ENCODE measurements at regions not wholly inside any gene's neighbourhood (a gene's known extent, or its start where the extent isn't known, plus 50 kb on each side); places are given as distances from the start of the nearest gene placed in this dataset.

- DNase-seq, result no peak
Measured at GRCh38 chr6:165229216-165229615, 80.2 kb downstream of the C6orf118 start.

GRCh38 chr6:165227644-165228329 is 81.6 kb downstream of the C6orf118 start:
- no peak for DNase-seq

GRCh38 chr6:165223736-165224135 is 85.7 kb downstream of the C6orf118 start:
- DNase-seq, result no peak

GRCh38 chr6:165223101-165223500 is 86.3 kb downstream of the C6orf118 start:
- no peak for DNase-seq

GRCh38 chr6:165222315-165223025 is 86.9 kb downstream of the C6orf118 start:
- DNase-seq, result no peak

GRCh38 chr6:165220045-165220444 is 89.4 kb downstream of the C6orf118 start:
- no peak for DNase-seq

GRCh38 chr6:165219629-165220028 is 89.8 kb downstream of the C6orf118 start:
- DNase-seq, result no peak

GRCh38 chr6:165218829-165219228 is 90.6 kb downstream of the C6orf118 start:
- no peak for DNase-seq

GRCh38 chr6:165206798-165207197 is 102.6 kb downstream of the C6orf118 start:
- no peak for DNase-seq

- no peak for DNase-seq
Measured at GRCh38 chr6:165205632-165206031, 103.8 kb downstream of the C6orf118 start.

GRCh38 chr6:165204807-165205545 is 104.4 kb downstream of the C6orf118 start:
- no peak for DNase-seq

GRCh38 chr6:165200178-165200577 is 109.2 kb downstream of the C6orf118 start:
- DNase-seq, result no peak

- DNase-seq, result no peak
Measured at GRCh38 chr6:165191461-165191860, 117.9 kb downstream of the C6orf118 start.

GRCh38 chr6:165186441-165187205 is 122.8 kb downstream of the C6orf118 start:
- no peak for DNase-seq

GRCh38 chr6:165186041-165186440 is 123.4 kb downstream of the C6orf118 start:
- no peak for DNase-seq

- DNase-seq, result no peak
Measured at GRCh38 chr6:165184192-165184979, 125.0 kb downstream of the C6orf118 start.

GRCh38 chr6:165183496-165184140 is 125.8 kb downstream of the C6orf118 start:
- DNase-seq, result no peak

GRCh38 chr6:165183071-165183470 is 126.3 kb downstream of the C6orf118 start:
- DNase-seq, result no peak

GRCh38 chr6:165181951-165182414 is 127.4 kb downstream of the C6orf118 start:
- DNase-seq, result no peak

- no peak for DNase-seq
Measured at GRCh38 chr6:165178056-165178455, 131.3 kb downstream of the C6orf118 start.

- DNase-seq, result no peak
Measured at GRCh38 chr6:165173484-165173883, 135.9 kb downstream of the C6orf118 start.

GRCh38 chr6:165167861-165168260 is 141.5 kb downstream of the C6orf118 start:
- DNase-seq, result no peak
